GM19043 (cell line): ENCODE measurements at regions not wholly inside any gene's neighbourhood (a gene's known extent, or its start where the extent isn't known, plus 50 kb on each side); places are given as distances from the start of the nearest gene placed in this dataset.

Source experiments
- ATAC-seq: cut with Tn5 transposase; IDR thresholded peaks from one replicate; pipeline ENCODE4 v1.9.1; 2021; ENCODE audit warnings: low read depth; ENCODE audit not compliant: unreplicated experiment

GRCh38 chr13:75932636-75933035 is 296.5 kb downstream of the LMO7 start:
- no peak for ATAC-seq

GRCh38 chr13:75931116-75931515 is 295.0 kb downstream of the LMO7 start:
- ATAC-seq, result no peak

- no peak for ATAC-seq
Observed at GRCh38 chr13:75929076-75929475, 292.9 kb downstream of the LMO7 start.

- no peak for ATAC-seq
Observed at GRCh38 chr13:75927183-75927669, 291.1 kb downstream of the LMO7 start.

- no peak for ATAC-seq
Observed at GRCh38 chr13:75920536-75920935, 284.4 kb downstream of the LMO7 start.

- no peak for ATAC-seq
Observed at GRCh38 chr13:75919660-75920199, 283.6 kb downstream of the LMO7 start.

- ATAC-seq, result no peak
Observed at GRCh38 chr13:75915066-75915465, 278.9 kb downstream of the LMO7 start.

GRCh38 chr13:75913925-75914324 is 277.8 kb downstream of the LMO7 start:
- no peak for ATAC-seq

- ATAC-seq, result no peak
Observed at GRCh38 chr13:75910591-75910990, 274.5 kb downstream of the LMO7 start.
